Upper lobe of left lung (tissue), 4 donors: ENCODE measurements at regions not wholly inside any gene's neighbourhood (a gene's known extent, or its start where the extent isn't known, plus 50 kb on each side); places are given as distances from the start of the nearest gene placed in this dataset.

Experiments used
- EP300 ChIP-seq, 4 donors: sonication (generic); formaldehyde crosslinking; IDR thresholded peaks; one replicate each; pipeline ENCODE4 v1.5.1; 2017; ENCODE audit warnings: antibody characterized with exemption in 4 of 4, control low read depth in 2 of 4
- POLR2AphosphoS5 ChIP-seq, 2 donors: sonication (generic); formaldehyde crosslinking; IDR thresholded peaks; one replicate each; pipeline ENCODE4 v1.5.1; 2017; ENCODE audit warnings: antibody characterized with exemption in 2 of 2
- TF ChIP-seq, protein P1 (sequence below), 6 experiments: fragments of 450-650 bp in 4 of 6; fragments of 200-600 bp in 2 of 6; sonication (generic) in 2 of 6; IDR thresholded peaks; one replicate each; pipeline ENCODE4 v1.5.1; 2016 to 2019; ENCODE audit warnings: antibody characterized with exemption in 6 of 6

DNA sequence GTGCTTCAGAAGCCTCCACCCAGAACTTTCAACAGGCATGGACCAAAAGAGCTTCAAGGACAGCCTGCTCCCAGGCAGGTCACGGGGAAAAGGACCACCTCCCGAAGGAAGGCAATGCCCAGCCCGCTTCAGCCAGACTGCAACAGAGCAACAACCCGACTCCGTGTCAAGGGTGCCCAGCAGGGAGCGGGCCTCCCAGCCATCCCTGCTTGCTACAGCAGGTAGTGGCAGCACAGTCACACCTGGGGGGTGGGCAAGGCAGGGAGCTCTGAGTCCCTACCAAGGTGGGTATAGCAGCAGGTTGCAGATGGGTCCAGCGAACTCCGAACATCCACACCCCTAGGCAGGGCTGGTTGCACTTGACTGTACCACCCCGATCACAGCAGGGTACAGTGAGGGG, 467.8 kb upstream of the PFKP start:
- TF ChIP-seq, protein P1, sequence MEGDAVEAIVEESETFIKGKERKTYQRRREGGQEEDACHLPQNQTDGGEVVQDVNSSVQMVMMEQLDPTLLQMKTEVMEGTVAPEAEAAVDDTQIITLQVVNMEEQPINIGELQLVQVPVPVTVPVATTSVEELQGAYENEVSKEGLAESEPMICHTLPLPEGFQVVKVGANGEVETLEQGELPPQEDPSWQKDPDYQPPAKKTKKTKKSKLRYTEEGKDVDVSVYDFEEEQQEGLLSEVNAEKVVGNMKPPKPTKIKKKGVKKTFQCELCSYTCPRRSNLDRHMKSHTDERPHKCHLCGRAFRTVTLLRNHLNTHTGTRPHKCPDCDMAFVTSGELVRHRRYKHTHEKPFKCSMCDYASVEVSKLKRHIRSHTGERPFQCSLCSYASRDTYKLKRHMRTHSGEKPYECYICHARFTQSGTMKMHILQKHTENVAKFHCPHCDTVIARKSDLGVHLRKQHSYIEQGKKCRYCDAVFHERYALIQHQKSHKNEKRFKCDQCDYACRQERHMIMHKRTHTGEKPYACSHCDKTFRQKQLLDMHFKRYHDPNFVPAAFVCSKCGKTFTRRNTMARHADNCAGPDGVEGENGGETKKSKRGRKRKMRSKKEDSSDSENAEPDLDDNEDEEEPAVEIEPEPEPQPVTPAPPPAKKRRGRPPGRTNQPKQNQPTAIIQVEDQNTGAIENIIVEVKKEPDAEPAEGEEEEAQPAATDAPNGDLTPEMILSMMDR (IDR thresholded peaks at IDR 0.05), result no peak
- TF ChIP-seq POLR2AphosphoS5 (IDR thresholded peaks at IDR 0.05) (no peak), EP300 (IDR thresholded peaks at IDR 0.05) (no peak)
